ENCODE measurements at regions not wholly inside any gene's neighbourhood (a gene's known extent, or its start where the extent isn't known, plus 50 kb on each side); places are given as distances from the start of the nearest gene placed in this dataset.

- H3K4me3 ChIP-seq, result no peak overlapping the region
- no peaks in the 10 kb centered on the region for H3K4me1 ChIP-seq (ENCODE audit: control insufficient read depth, insufficient read depth, low read length)
- no peaks in the 10 kb centered on the region for H4K20me1 ChIP-seq (ENCODE audit: control insufficient read depth, insufficient read depth)
- CTCF ChIA-PET, result no interaction called here
- WGBS (ENCODE audit: insufficient coverage, insufficient replicate concordance, low lambda C conversion rate, missing lambda C conversion rate), result 25% methylated on average over 2 of the region's 2 CpGs
- DNase-seq (ENCODE audit: low read depth, low spot score), result no peak
- ATAC-seq, result no peak
- H2AFZ ChIP-seq (ENCODE audit: control insufficient read depth, low read depth, low read length), result no peak overlapping the region
- H3K27me3 ChIP-seq (replicated peaks in 1 of 2; ENCODE audit: control insufficient read depth in 2 of 2, insufficient read depth in 2 of 2, low read length in 1 of 2), result no peaks in the 10 kb centered on the region
- no TSS peak for BruUV-seq (replicated peaks)
- no peaks in the 10 kb centered on the region for H3K36me3 ChIP-seq (ENCODE audit: control insufficient read depth in 2 of 2, insufficient read depth in 2 of 2, low read length in 1 of 2)
- no peaks in the 10 kb centered on the region for H3K79me2 ChIP-seq (ENCODE audit: control insufficient read depth, insufficient read depth, low read length)
- no peak overlapping the region for H3K4me2 ChIP-seq (ENCODE audit: control insufficient read depth, insufficient read depth)
- in situ Hi-C loops (cut with MboI), result no loop called here
- no peak for FAIRE-seq
- no peak overlapping the region for H3K27ac ChIP-seq (ENCODE audit: control insufficient read depth, insufficient read depth)
- SMC1A ChIA-PET (ENCODE audit: uncharacterized antibody, unreplicated experiment), result no interaction called here
- no peak overlapping the region for H3K9ac ChIP-seq (ENCODE audit: control insufficient read depth, insufficient read depth, low read length)
- RAD21 ChIA-PET (ENCODE audit: unreplicated experiment), result no interaction called here
- POLR2A ChIA-PET, result no interaction called here
- H3K9me3 ChIP-seq (replicated peaks; ENCODE audit: control insufficient read depth, insufficient read depth, low read length), result no peaks in the 10 kb centered on the region
- intact Hi-C loops (cut with micrococcal nuclease; ENCODE audit: unreplicated experiment), result no loop called here
- no peak for TF ChIP-seq ZNF274 (IDR thresholded peaks at IDR 0.05; ENCODE audit: insufficient read depth, insufficient read length)
- TF ChIP-seq MYC (IDR thresholded peaks at IDR 0.05; ENCODE audit: insufficient read depth, insufficient read length, insufficient replicate concordance, low read length, severe bottlenecking), result no peak
- no peak for TF ChIP-seq POU2F2 (IDR thresholded peaks at IDR 0.05; ENCODE audit: borderline replicate concordance, low read depth, low read length)
- no peak for TF ChIP-seq USF2 (IDR thresholded peaks at IDR 0.05; ENCODE audit: borderline replicate concordance, low read depth, low read length)
- TF ChIP-seq FOXM1 (IDR thresholded peaks at IDR 0.05; ENCODE audit: low read depth, low read length), result no peak
- TF ChIP-seq RCOR1 (conservative IDR thresholded peaks at IDR 0.05; ENCODE audit: low read depth, low read length), result no peak
- no peak for TF ChIP-seq ZBTB4 (CRISPR knock-in tag; IDR thresholded peaks at IDR 0.05)
- TF ChIP-seq YY1 (IDR thresholded peaks at IDR 0.05; ENCODE audit: low read depth, low read length), result no peak
- TF ChIP-seq, protein P1, sequence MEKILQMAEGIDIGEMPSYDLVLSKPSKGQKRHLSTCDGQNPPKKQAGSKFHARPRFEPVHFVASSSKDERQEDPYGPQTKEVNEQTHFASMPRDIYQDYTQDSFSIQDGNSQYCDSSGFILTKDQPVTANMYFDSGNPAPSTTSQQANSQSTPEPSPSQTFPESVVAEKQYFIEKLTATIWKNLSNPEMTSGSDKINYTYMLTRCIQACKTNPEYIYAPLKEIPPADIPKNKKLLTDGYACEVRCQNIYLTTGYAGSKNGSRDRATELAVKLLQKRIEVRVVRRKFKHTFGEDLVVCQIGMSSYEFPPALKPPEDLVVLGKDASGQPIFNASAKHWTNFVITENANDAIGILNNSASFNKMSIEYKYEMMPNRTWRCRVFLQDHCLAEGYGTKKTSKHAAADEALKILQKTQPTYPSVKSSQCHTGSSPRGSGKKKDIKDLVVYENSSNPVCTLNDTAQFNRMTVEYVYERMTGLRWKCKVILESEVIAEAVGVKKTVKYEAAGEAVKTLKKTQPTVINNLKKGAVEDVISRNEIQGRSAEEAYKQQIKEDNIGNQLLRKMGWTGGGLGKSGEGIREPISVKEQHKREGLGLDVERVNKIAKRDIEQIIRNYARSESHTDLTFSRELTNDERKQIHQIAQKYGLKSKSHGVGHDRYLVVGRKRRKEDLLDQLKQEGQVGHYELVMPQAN (conservative IDR thresholded peaks at IDR 0.05), result no peak
- TF ChIP-seq, protein P2, sequence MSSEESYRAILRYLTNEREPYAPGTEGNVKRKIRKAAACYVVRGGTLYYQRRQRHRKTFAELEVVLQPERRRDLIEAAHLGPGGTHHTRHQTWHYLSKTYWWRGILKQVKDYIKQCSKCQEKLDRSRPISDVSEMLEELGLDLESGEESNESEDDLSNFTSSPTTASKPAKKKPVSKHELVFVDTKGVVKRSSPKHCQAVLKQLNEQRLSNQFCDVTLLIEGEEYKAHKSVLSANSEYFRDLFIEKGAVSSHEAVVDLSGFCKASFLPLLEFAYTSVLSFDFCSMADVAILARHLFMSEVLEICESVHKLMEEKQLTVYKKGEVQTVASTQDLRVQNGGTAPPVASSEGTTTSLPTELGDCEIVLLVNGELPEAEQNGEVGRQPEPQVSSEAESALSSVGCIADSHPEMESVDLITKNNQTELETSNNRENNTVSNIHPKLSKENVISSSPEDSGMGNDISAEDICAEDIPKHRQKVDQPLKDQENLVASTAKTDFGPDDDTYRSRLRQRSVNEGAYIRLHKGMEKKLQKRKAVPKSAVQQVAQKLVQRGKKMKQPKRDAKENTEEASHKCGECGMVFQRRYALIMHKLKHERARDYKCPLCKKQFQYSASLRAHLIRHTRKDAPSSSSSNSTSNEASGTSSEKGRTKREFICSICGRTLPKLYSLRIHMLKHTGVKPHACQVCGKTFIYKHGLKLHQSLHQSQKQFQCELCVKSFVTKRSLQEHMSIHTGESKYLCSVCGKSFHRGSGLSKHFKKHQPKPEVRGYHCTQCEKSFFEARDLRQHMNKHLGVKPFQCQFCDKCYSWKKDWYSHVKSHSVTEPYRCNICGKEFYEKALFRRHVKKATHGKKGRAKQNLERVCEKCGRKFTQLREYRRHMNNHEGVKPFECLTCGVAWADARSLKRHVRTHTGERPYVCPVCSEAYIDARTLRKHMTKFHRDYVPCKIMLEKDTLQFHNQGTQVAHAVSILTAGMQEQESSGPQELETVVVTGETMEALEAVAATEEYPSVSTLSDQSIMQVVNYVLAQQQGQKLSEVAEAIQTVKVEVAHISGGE (CRISPR knock-in tag; IDR thresholded peaks at IDR 0.05), result no peak
- no peak for TF ChIP-seq POLR2A (IDR thresholded peaks at IDR 0.05; ENCODE audit: low read depth, low read length)
Observed at GRCh38 chr9:81776834-81777233, 87.5 kb upstream of the TLE1 start.
